WTC11 (cell line): ENCODE measurements at regions not wholly inside any gene's neighbourhood (a gene's known extent, or its start where the extent isn't known, plus 50 kb on each side); places are given as distances from the start of the nearest gene placed in this dataset.
"Not testable (repeated sequence)": the region's sequence is repeated elsewhere in the genome, so short reads cannot be mapped to it uniquely, and the experiment has no call there.

ENCODE experiments used
- ATAC-seq: fragments of 200-7000 bp; cut with Tn5 transposase; 2 replicates; pipeline ENCODE4 v1.10.0; 2021; ENCODE audit warnings: mild to moderate bottlenecking, moderate library complexity
- CTCF ChIA-PET: fragments of 300-600 bp; sonication (Branson Sonifier 250); formaldehyde crosslinking; loops from one replicate; lab custom pipeline; 2021; ENCODE audit warnings: antibody characterized with exemption; lab: Charles Lee
- POLR2A ChIA-PET: fragments of 350-600 bp; sonication (Branson Sonifier 250); formaldehyde crosslinking; loops from one replicate; lab custom pipeline; 2021; ENCODE audit warnings: antibody characterized with exemption; lab: Charles Lee
- DNase-seq: peaks from one replicate; pipeline ENCODE4 v3.0.0; 2021; ENCODE audit warnings: low spot score
- H3K27ac Mint-ChIP-seq: 2 replicates; pipeline ENCODE4 v1.8.0; 2021; ENCODE audit warnings: mixed read lengths
- H3K27me3 Mint-ChIP-seq: 2 replicates; pipeline ENCODE4 v1.8.0; 2021; ENCODE audit warnings: low read depth, mild to moderate bottlenecking, moderate library complexity, mixed read lengths
- H3K36me3 Mint-ChIP-seq: 2 replicates; pipeline ENCODE4 v1.8.0; 2021; ENCODE audit warnings: mixed read lengths
- H3K4me1 Mint-ChIP-seq: 2 replicates; pipeline ENCODE4 v1.8.0; 2022; ENCODE audit warnings: mixed read lengths
- H3K4me3 Mint-ChIP-seq: 2 replicates; pipeline ENCODE4 v1.8.0; 2021; ENCODE audit warnings: mild to moderate bottlenecking, moderate library complexity, mixed read lengths
- H3K9me3 Mint-ChIP-seq: 2 replicates; pipeline ENCODE4 v1.8.0; 2021; ENCODE audit warnings: mixed read lengths
- CREB1 ChIP-seq: sonication (generic); formaldehyde crosslinking; IDR thresholded peaks from 2 replicates; pipeline ENCODE4 v1.8.0; 2023; ENCODE audit warnings: mild to moderate bottlenecking, missing genetic modification reagents
- CREM ChIP-seq: sonication (generic); formaldehyde crosslinking; IDR thresholded peaks from 2 replicates; pipeline ENCODE4 v1.8.1; 2022; ENCODE audit warnings: mild to moderate bottlenecking, missing genetic modification reagents, moderate library complexity
- ELF4 ChIP-seq: sonication (generic); formaldehyde crosslinking; IDR thresholded peaks from 2 replicates; pipeline ENCODE4 v1.8.1; 2022; ENCODE audit warnings: low read depth, mild to moderate bottlenecking, moderate library complexity, missing genetic modification reagents
- ESRRA ChIP-seq: sonication (generic); formaldehyde crosslinking; IDR thresholded peaks from 2 replicates; pipeline ENCODE4 v1.8.1; 2022; ENCODE audit warnings: mild to moderate bottlenecking, missing genetic modification reagents, borderline replicate concordance
- FOXP1 ChIP-seq: sonication (generic); formaldehyde crosslinking; IDR thresholded peaks from 2 replicates; pipeline ENCODE4 v1.8.0; 2022; ENCODE audit warnings: missing genetic modification reagents, mild to moderate bottlenecking, moderate library complexity, borderline replicate concordance
- NFE2L1 ChIP-seq: sonication (generic); formaldehyde crosslinking; IDR thresholded peaks from 2 replicates; pipeline ENCODE4 v1.8.1; 2023; ENCODE audit warnings: missing genetic modification reagents
- NR2C2 ChIP-seq: sonication (generic); formaldehyde crosslinking; IDR thresholded peaks from 2 replicates; pipeline ENCODE4 v1.8.0; 2022; ENCODE audit warnings: mild to moderate bottlenecking, missing genetic modification reagents
- NR3C1 ChIP-seq: sonication (generic); formaldehyde crosslinking; conservative IDR thresholded peaks from 2 replicates; pipeline ENCODE4 v1.8.1; 2023; ENCODE audit warnings: low read depth, mild to moderate bottlenecking, missing genetic modification reagents
- PRRX2 ChIP-seq: fragments of 250-450 bp; sonication (Bioruptor Pico); IDR thresholded peaks from 2 replicates; pipeline ENCODE4 v1.8.0; 2021; ENCODE audit warnings: mild to moderate bottlenecking
- SMAD3 ChIP-seq: sonication (generic); formaldehyde crosslinking; IDR thresholded peaks from 2 replicates; pipeline ENCODE4 v1.8.0; 2022; ENCODE audit warnings: missing genetic modification reagents, mild to moderate bottlenecking, borderline replicate concordance
- SP1 ChIP-seq: sonication (generic); formaldehyde crosslinking; conservative IDR thresholded peaks from 2 replicates; pipeline ENCODE4 v1.8.1; 2022; ENCODE audit warnings: missing genetic modification reagents
- ZNF219 ChIP-seq: sonication (generic); formaldehyde crosslinking; IDR thresholded peaks from 2 replicates; pipeline ENCODE4 v1.8.0; 2023; ENCODE audit warnings: missing genetic modification reagents, mild to moderate bottlenecking, borderline replicate concordance
- ZNF232 ChIP-seq: sonication (generic); formaldehyde crosslinking; IDR thresholded peaks from 2 replicates; pipeline ENCODE4 v1.8.0; 2022; ENCODE audit warnings: mild to moderate bottlenecking, missing genetic modification reagents
- ZNF423 ChIP-seq: fragments of 250-450 bp; sonication (Bioruptor Pico); IDR thresholded peaks from 2 replicates; pipeline ENCODE4 v2.1.2; 2022; ENCODE audit warnings: mild to moderate bottlenecking, moderate library complexity
- TF ChIP-seq, protein P1 (sequence below): sonication (generic); formaldehyde crosslinking; IDR thresholded peaks from 2 replicates; pipeline ENCODE4 v1.8.0; 2022; ENCODE audit warnings: missing genetic modification reagents
- TF ChIP-seq, protein P2 (sequence below): sonication (generic); formaldehyde crosslinking; IDR thresholded peaks from 2 replicates; pipeline ENCODE4 v1.8.0; 2022; ENCODE audit warnings: mild to moderate bottlenecking, missing genetic modification reagents
- TF ChIP-seq, protein P3 (sequence below): fragments of 250-450 bp; sonication (Bioruptor Pico); IDR thresholded peaks from 2 replicates; pipeline ENCODE4 v1.9.0; 2021; ENCODE audit warnings: mild to moderate bottlenecking
- TF ChIP-seq, protein P4 (sequence below): sonication (generic); formaldehyde crosslinking; IDR thresholded peaks from 2 replicates; pipeline ENCODE4 v1.8.0; 2023; ENCODE audit warnings: missing genetic modification reagents, mild to moderate bottlenecking, borderline replicate concordance

DNA sequence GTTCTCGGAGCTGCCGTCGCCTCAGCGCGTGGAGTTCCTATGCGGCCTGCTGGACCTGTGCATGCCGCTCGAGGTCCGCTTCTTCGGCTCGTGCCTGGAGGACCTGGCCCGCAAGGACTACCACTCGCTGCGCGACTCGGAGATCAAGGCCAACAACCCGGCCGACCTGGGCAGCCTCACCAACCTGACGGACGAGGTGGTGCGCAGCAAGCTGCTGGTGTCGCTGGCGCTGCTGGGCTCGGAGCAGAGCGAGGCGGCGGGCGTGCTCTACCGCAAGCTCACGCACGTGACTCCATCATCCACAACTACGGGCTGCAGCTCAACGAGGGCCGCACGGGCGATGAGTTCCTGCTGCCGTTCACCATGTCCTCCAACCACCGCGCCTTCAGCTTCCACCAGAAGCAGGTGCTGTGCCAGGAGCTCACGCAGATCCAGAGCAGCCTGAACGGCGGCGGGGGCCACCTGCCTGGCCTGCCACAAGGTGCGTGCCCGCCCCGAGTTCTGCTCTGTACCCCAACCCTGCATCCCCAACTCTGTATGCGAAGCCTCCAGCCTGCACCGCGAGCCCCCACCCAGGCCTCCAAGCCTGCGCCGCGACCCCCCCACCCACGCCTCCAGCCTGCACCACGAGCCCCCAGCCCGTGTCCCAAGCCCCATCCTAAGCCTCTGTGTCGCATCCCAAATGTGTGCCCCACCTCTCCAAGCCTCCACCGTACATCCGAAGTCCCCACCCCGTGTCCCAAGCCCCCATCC lies 178.2 kb downstream of the OR4M2 start:
- no peak overlapping the region for H3K4me3 Mint-ChIP-seq
- H3K4me1 Mint-ChIP-seq, result no peaks in the 10 kb centered on the region
- DNase-seq (no peak), ATAC-seq (no peak)
- peaks cover 40% of the 10 kb centered on the region for H3K27me3 Mint-ChIP-seq
- POLR2A ChIA-PET, result no interaction called here
- peaks cover 52% of the 10 kb centered on the region for H3K9me3 Mint-ChIP-seq
- TF ChIP-seq, protein P1, sequence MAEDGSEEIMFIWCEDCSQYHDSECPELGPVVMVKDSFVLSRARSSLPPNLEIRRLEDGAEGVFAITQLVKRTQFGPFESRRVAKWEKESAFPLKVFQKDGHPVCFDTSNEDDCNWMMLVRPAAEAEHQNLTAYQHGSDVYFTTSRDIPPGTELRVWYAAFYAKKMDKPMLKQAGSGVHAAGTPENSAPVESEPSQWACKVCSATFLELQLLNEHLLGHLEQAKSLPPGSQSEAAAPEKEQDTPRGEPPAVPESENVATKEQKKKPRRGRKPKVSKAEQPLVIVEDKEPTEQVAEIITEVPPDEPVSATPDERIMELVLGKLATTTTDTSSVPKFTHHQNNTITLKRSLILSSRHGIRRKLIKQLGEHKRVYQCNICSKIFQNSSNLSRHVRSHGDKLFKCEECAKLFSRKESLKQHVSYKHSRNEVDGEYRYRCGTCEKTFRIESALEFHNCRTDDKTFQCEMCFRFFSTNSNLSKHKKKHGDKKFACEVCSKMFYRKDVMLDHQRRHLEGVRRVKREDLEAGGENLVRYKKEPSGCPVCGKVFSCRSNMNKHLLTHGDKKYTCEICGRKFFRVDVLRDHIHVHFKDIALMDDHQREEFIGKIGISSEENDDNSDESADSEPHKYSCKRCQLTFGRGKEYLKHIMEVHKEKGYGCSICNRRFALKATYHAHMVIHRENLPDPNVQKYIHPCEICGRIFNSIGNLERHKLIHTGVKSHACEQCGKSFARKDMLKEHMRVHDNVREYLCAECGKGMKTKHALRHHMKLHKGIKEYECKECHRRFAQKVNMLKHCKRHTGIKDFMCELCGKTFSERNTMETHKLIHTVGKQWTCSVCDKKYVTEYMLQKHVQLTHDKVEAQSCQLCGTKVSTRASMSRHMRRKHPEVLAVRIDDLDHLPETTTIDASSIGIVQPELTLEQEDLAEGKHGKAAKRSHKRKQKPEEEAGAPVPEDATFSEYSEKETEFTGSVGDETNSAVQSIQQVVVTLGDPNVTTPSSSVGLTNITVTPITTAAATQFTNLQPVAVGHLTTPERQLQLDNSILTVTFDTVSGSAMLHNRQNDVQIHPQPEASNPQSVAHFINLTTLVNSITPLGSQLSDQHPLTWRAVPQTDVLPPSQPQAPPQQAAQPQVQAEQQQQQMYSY (CRISPR knock-in tag), result no peak
- TF ChIP-seq ELF4 (CRISPR knock-in tag), result no peak
- no peak for TF ChIP-seq CREB1
- no peak for TF ChIP-seq ZNF219 (CRISPR knock-in tag)
- no peak for TF ChIP-seq ZNF423 (CRISPR knock-in tag)
- no peak for TF ChIP-seq PRRX2 (CRISPR knock-in tag)
- no peak for TF ChIP-seq NFE2L1
- CTCF ChIA-PET, result no interaction called here
- H3K27ac Mint-ChIP-seq, result no peak overlapping the region
- H3K36me3 Mint-ChIP-seq, result peaks cover 62% of the 10 kb centered on the region

DNA sequence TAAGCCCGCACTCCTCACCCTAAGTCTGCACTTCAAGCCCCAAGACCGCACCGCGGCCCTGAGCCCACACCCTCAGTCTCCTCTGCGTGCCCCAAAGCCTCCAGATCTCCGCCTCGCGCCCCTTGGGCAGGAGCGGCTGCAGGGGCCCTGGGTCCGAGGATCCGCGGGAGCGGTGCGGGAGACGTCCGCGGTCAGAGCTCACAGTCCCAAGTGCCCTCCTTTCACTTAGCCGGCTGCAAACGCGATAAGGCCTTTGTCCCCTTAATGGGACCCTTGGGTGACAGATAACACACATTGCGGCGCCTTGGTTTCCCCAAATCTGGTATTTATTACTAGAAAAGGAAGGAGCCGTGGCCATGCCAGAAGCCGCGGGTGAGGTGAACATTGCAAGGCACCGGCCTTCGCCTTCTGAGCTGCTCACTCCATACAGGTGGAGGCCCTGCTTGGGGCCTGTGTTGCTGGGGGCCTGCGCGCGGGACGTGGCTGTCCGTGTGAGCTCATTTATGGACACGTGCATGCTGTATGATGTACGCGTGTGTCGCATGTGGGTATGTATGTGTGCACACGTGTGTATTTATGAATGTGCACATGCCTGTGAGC lies 178.9 kb downstream of the OR4M2 start:
- H3K27ac Mint-ChIP-seq, POLR2A ChIA-PET, H3K4me3 Mint-ChIP-seq, H3K4me1 Mint-ChIP-seq, ATAC-seq, CTCF ChIA-PET, DNase-seq: not testable (repeated sequence)
- peaks cover 45% of the 10 kb centered on the region for H3K9me3 Mint-ChIP-seq
- peaks cover 55% of the 10 kb centered on the region for H3K36me3 Mint-ChIP-seq
- H3K27me3 Mint-ChIP-seq, result peaks cover 35% of the 10 kb centered on the region

DNA sequence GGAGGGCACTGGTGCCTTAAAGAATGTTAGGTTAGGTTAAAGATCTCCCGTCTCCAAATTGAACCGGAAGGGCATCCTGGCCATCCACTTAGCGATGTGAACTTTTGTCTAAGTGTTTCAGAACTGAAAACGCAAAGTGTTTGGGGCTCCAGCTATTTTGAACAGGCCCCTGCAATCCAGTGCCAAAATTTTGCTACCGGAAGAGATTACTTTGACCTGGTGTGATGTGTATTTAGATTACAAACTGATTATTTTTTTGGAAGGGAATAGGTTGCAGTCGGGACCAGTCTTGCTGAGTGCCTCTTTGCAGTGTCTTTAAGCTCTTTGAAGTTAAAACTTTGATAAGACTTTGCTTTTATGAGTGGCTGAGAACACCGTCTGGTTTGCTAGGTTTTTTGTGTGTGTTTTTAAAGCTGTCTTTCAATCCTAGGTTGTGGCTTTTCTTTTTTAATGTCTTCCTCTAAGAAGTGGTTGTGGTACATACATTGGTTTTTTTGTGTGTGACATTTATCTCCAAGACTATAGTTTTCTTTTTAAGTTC lies 179.6 kb downstream of the OR4M2 start:
- no peak for DNase-seq
- no peak overlapping the region for H3K4me3 Mint-ChIP-seq
- no peak for TF ChIP-seq ZNF232 (CRISPR knock-in tag)
- no peak for TF ChIP-seq ESRRA (CRISPR knock-in tag)
- TF ChIP-seq NR3C1 (CRISPR knock-in tag), result no peak
- no peak for TF ChIP-seq NR2C2
- TF ChIP-seq, protein P2, sequence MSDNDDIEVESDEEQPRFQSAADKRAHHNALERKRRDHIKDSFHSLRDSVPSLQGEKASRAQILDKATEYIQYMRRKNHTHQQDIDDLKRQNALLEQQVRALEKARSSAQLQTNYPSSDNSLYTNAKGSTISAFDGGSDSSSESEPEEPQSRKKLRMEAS, result no peak
- no peak for TF ChIP-seq SP1 (CRISPR knock-in tag)
- TF ChIP-seq CREM, result no peak
- TF ChIP-seq, all 79 proteins: peak for 0
- ATAC-seq, result no peak
- Mint-ChIP-seq H3K27ac (no peak overlapping the region), H3K27me3 (peaks cover 32% of the 10 kb centered on the region), H3K4me1 (no peaks in the 10 kb centered on the region), H3K9me3 (peaks cover 40% of the 10 kb centered on the region), H3K36me3 (peaks cover 49% of the 10 kb centered on the region)
- CTCF ChIA-PET, result no interaction called here
- POLR2A ChIA-PET, result no interaction called here

DNA sequence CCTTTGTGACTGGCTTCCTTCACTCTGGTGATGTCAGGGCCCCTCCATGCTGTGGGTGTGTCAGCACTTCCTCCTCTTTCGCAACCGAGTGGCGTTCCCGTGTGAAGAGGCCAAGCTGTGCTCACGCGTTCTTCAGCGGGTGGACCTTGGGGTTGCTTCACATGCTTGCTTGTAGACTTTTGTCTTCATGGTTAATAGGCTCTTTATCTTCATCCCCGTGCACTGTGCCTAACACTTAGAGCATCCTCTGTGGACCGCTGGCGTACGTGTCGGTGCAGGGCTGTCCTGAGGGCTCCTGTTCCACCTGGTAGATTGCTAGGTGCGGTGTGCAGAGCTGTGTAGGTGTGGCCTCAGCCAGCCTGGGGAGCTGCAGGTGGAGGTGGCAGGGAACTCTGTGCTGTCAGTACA lies 182.3 kb downstream of the OR4M2 start:
- Mint-ChIP-seq H3K27ac (no peak overlapping the region), H3K4me3 (no peak overlapping the region), H3K36me3 (peaks cover 31% of the 10 kb centered on the region), H3K27me3 (peaks cover 17% of the 10 kb centered on the region), H3K9me3 (peaks cover 21% of the 10 kb centered on the region), H3K4me1 (no peaks in the 10 kb centered on the region)
- ATAC-seq, result no peak
- DNase-seq, result no peak
- ChIA-PET POLR2A (no interaction called here), CTCF (no interaction called here)
- TF ChIP-seq, protein P3, sequence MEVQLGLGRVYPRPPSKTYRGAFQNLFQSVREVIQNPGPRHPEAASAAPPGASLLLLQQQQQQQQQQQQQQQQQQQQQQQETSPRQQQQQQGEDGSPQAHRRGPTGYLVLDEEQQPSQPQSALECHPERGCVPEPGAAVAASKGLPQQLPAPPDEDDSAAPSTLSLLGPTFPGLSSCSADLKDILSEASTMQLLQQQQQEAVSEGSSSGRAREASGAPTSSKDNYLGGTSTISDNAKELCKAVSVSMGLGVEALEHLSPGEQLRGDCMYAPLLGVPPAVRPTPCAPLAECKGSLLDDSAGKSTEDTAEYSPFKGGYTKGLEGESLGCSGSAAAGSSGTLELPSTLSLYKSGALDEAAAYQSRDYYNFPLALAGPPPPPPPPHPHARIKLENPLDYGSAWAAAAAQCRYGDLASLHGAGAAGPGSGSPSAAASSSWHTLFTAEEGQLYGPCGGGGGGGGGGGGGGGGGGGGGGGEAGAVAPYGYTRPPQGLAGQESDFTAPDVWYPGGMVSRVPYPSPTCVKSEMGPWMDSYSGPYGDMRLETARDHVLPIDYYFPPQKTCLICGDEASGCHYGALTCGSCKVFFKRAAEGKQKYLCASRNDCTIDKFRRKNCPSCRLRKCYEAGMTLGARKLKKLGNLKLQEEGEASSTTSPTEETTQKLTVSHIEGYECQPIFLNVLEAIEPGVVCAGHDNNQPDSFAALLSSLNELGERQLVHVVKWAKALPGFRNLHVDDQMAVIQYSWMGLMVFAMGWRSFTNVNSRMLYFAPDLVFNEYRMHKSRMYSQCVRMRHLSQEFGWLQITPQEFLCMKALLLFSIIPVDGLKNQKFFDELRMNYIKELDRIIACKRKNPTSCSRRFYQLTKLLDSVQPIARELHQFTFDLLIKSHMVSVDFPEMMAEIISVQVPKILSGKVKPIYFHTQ (CRISPR knock-in tag), result no peak
- TF ChIP-seq, protein P4, sequence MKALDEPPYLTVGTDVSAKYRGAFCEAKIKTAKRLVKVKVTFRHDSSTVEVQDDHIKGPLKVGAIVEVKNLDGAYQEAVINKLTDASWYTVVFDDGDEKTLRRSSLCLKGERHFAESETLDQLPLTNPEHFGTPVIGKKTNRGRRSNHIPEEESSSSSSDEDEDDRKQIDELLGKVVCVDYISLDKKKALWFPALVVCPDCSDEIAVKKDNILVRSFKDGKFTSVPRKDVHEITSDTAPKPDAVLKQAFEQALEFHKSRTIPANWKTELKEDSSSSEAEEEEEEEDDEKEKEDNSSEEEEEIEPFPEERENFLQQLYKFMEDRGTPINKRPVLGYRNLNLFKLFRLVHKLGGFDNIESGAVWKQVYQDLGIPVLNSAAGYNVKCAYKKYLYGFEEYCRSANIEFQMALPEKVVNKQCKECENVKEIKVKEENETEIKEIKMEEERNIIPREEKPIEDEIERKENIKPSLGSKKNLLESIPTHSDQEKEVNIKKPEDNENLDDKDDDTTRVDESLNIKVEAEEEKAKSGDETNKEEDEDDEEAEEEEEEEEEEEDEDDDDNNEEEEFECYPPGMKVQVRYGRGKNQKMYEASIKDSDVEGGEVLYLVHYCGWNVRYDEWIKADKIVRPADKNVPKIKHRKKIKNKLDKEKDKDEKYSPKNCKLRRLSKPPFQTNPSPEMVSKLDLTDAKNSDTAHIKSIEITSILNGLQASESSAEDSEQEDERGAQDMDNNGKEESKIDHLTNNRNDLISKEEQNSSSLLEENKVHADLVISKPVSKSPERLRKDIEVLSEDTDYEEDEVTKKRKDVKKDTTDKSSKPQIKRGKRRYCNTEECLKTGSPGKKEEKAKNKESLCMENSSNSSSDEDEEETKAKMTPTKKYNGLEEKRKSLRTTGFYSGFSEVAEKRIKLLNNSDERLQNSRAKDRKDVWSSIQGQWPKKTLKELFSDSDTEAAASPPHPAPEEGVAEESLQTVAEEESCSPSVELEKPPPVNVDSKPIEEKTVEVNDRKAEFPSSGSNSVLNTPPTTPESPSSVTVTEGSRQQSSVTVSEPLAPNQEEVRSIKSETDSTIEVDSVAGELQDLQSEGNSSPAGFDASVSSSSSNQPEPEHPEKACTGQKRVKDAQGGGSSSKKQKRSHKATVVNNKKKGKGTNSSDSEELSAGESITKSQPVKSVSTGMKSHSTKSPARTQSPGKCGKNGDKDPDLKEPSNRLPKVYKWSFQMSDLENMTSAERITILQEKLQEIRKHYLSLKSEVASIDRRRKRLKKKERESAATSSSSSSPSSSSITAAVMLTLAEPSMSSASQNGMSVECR (CRISPR knock-in tag), result no peak
- TF ChIP-seq NFE2L1 (no peak), ESRRA (CRISPR knock-in tag) (no peak), SMAD3 (no peak), FOXP1 (no peak)
